Astrocyte of the cerebellum (primary cell): ENCODE measurements at regions not wholly inside any gene's neighbourhood (a gene's known extent, or its start where the extent isn't known, plus 50 kb on each side); places are given as distances from the start of the nearest gene placed in this dataset.

Experiments used
- DNase-seq: peaks from one replicate; pipeline ENCODE4 v3.0.0-alpha.2; 2011; ENCODE audit warnings: low read depth
- H3K4me3 ChIP-seq: 2 replicates; pipeline ENCODE4 v1.5.1; 2011; ENCODE audit warnings: mild to moderate bottlenecking, low read depth, low read length, moderate library complexity
- CTCF ChIP-seq: IDR thresholded peaks from 2 replicates; pipeline ENCODE4 v1.5.1; 2012; ENCODE audit warnings: low read length, low read depth, moderate library complexity, mild to moderate bottlenecking; ENCODE audit errors: missing control alignments
- in situ Hi-C: cut with HindIII; loops from 2 replicates; pipeline ENCODE4 v1.10.0; 2017; ENCODE audit warnings: low sequenced_read_pairs

- H3K4me3 ChIP-seq: no peak overlapping the region
- no peak for TF ChIP-seq CTCF
- DNase-seq: peak; percentile 16
- in situ Hi-C loops: no loop called here
Measured at GRCh38 chr18:67001052-67001451, 397.2 kb upstream of the CDH19 start.

- no peak overlapping the region for H3K4me3 ChIP-seq
- no peak for DNase-seq
- in situ Hi-C loops: no loop called here
- TF ChIP-seq CTCF: no peak
Measured at GRCh38 chr18:66999003-66999402, 395.1 kb upstream of the CDH19 start.

- H3K4me3 ChIP-seq: no peak overlapping the region
- in situ Hi-C loops: no loop called here
- no peak for TF ChIP-seq CTCF
- DNase-seq: no peak
Measured at GRCh38 chr18:66995270-66995669, 391.4 kb upstream of the CDH19 start.

- no peak for TF ChIP-seq CTCF
- in situ Hi-C loops: no loop called here
- no peak overlapping the region for H3K4me3 ChIP-seq
- no peak for DNase-seq
Measured at GRCh38 chr18:66994790-66995189, 390.9 kb upstream of the CDH19 start.

- no peak for TF ChIP-seq CTCF
- DNase-seq: no peak
- H3K4me3 ChIP-seq: no peak overlapping the region
- in situ Hi-C loops: no loop called here
Measured at GRCh38 chr18:66993492-66993891, 389.6 kb upstream of the CDH19 start.

- no peak overlapping the region for H3K4me3 ChIP-seq
- in situ Hi-C loops: no loop called here
- no peak for DNase-seq
- no peak for TF ChIP-seq CTCF
Measured at GRCh38 chr18:66990909-66991308, 387.0 kb upstream of the CDH19 start.

- in situ Hi-C loops: no loop called here
- no peak for TF ChIP-seq CTCF
Measured at GRCh38 chr18:66979009-66979408, 375.1 kb upstream of the CDH19 start.

More at GRCh38 chr18:66979009-66979408, 375.1 kb upstream of the CDH19 start:
- no peak for DNase-seq
- H3K4me3 ChIP-seq: no peak overlapping the region
